HCT116 (cell line): ENCODE measurements at regions not wholly inside any gene's neighbourhood (a gene's known extent, or its start where the extent isn't known, plus 50 kb on each side); places are given as distances from the start of the nearest gene placed in this dataset.

ENCODE experiments used
- ATAC-seq: fragments of 200-7000 bp; cut with Tn5 transposase; 2 replicates; pipeline ENCODE4 v1.9.1; 2020; ENCODE audit warnings: mild to moderate bottlenecking, moderate library complexity
- BruUV-seq: library from RNA; stranded (reverse); fragments of 400-500 nt; replicated peaks from 2 replicates; lab custom pipeline; 2021; lab: Mats Ljungman, UMichigan
- CTCF ChIA-PET: fragments of 300-600 bp; sonication (Branson Sonifier 250); formaldehyde crosslinking; loops from one replicate; lab custom pipeline; 2021; ENCODE audit warnings: antibody characterized with exemption; lab: Charles Lee
- POLR2A ChIA-PET: fragments of 300-600, 350-600 bp; sonication (Branson Sonifier 250); formaldehyde crosslinking; loops from one replicate; lab custom pipeline; 2021; ENCODE audit warnings: antibody characterized with exemption; lab: Charles Lee
- RAD21 ChIA-PET, 2 experiments: fragments of 300-600 bp; sonication (Branson Sonifier 250); formaldehyde crosslinking; loops; one replicate each; lab custom pipeline; 2023; ENCODE audit warnings: low total read pairs in 2 of 2; ENCODE audit not compliant: uncharacterized antibody in 2 of 2, unreplicated experiment in 2 of 2, low non-redundant PET in 1 of 2; lab: Charles Lee
- DNase-seq: peaks from one replicate; pipeline ENCODE4 v3.0.0-alpha.2; 2010; ENCODE audit warnings: low read depth, low spot score
- H2AFZ ChIP-seq: fragments of 200-600 bp; shearing (Covaris generic), sonication (generic); 2 replicates; pipeline ENCODE4 v1.6.1; 2017; ENCODE audit warnings: low read depth, mixed run types, mixed read lengths, antibody characterized with exemption, low read length; ENCODE audit not compliant: poor library complexity, severe bottlenecking
- H3K27ac ChIP-seq: 2 replicates; pipeline ENCODE4 v1.5.1; 2012; ENCODE audit warnings: low read depth, low read length
- H3K27me3 ChIP-seq: fragments of 200-600 bp; sonication (generic); 2 replicates; pipeline ENCODE4 v1.6.1; 2016; ENCODE audit warnings: mixed run types, low read length, mixed read lengths; ENCODE audit not compliant: insufficient read depth
- H3K36me3 ChIP-seq, 2 experiments: fragments of 200-500 bp in 1 of 2; fragments of 200-600 bp in 1 of 2; sonication (Bioruptor generic) in 1 of 2; sonication (generic) in 1 of 2; 2 replicates each; pipeline versions ENCODE4 v1.5.1 to v1.6.1; 2014 to 2016; ENCODE audit warnings: low read length in 2 of 2, inconsistent platforms in 1 of 2, mixed read lengths in 1 of 2, mixed run types in 1 of 2; ENCODE audit not compliant: insufficient read depth in 2 of 2, control insufficient read depth in 1 of 2
- H3K4me1 ChIP-seq, 2 experiments: fragments of 200-600 bp in 1 of 2; sonication (generic) in 1 of 2; 2 replicates each; pipeline versions ENCODE4 v1.5.1 to v1.6.1; 2012 to 2017; ENCODE audit warnings: low read length in 2 of 2, inconsistent platforms in 1 of 2, mild to moderate bottlenecking in 1 of 2, mixed read lengths in 1 of 2, mixed run types in 1 of 2, moderate library complexity in 1 of 2; ENCODE audit not compliant: insufficient read depth in 2 of 2, control insufficient read depth in 1 of 2
- H3K4me2 ChIP-seq: fragments of 200-600 bp; sonication (generic); 2 replicates; pipeline ENCODE4 v1.6.1; 2017; ENCODE audit warnings: mixed run types, low read length, mixed read lengths
- H3K4me3 ChIP-seq, 2 experiments: fragments of 200-600 bp in 1 of 2; sonication (generic) in 1 of 2; replicated peaks in 1 of 2; 2 replicates each; pipeline ENCODE4 v1.5.1; 2011 to 2016; ENCODE audit warnings: low read length in 2 of 2, control low read depth in 1 of 2, low read depth in 1 of 2, mild to moderate bottlenecking in 1 of 2, mixed read lengths in 1 of 2, mixed run types in 1 of 2
- H3K79me2 ChIP-seq: fragments of 200-600 bp; sonication (generic); 2 replicates; pipeline ENCODE4 v1.6.1; 2017; ENCODE audit warnings: mild to moderate bottlenecking, mixed run types, low read length, moderate library complexity, mixed read lengths; ENCODE audit not compliant: insufficient read depth
- H3K9ac ChIP-seq: fragments of 200-600 bp; sonication (generic); 2 replicates; pipeline ENCODE4 v1.6.1; 2016; ENCODE audit warnings: low read length, mixed read lengths
- H3K9me2 ChIP-seq: fragments of 200-600 bp; sonication (generic), shearing (Covaris generic); 2 replicates; pipeline ENCODE4 v1.6.1; 2017; ENCODE audit warnings: mixed run types, mild to moderate bottlenecking, moderate library complexity; ENCODE audit not compliant: insufficient read depth
- H3K9me3 ChIP-seq, 2 experiments: fragments of 200-500 bp in 1 of 2; fragments of 200-600 bp in 1 of 2; sonication (Bioruptor generic) in 1 of 2; sonication (generic) in 1 of 2; 2 replicates each; pipeline ENCODE4 v1.6.1; 2014 to 2017; ENCODE audit warnings: low read length in 2 of 2, mixed read lengths in 2 of 2, inconsistent platforms in 1 of 2, low read depth in 1 of 2, mild to moderate bottlenecking in 1 of 2, mixed run types in 1 of 2, moderate library complexity in 1 of 2; ENCODE audit not compliant: control insufficient read depth in 1 of 2, insufficient read depth in 1 of 2
- H4K20me1 ChIP-seq: fragments of 200-600 bp; sonication (generic), shearing (Covaris generic); 2 replicates; pipeline ENCODE4 v1.6.1; 2017; ENCODE audit warnings: mixed run types, mild to moderate bottlenecking, moderate library complexity; ENCODE audit not compliant: insufficient read depth
- ATF3 ChIP-seq: IDR thresholded peaks from 2 replicates; pipeline ENCODE4 v1.6.1; 2012
- EGR1 ChIP-seq: IDR thresholded peaks from 2 replicates; pipeline ENCODE4 v1.6.1; 2012; ENCODE audit warnings: low read depth
- EZH2 ChIP-seq: fragments of 200-600 bp; sonication (generic); IDR thresholded peaks from 2 replicates; pipeline ENCODE4 v1.6.1; 2017; ENCODE audit warnings: antibody characterized with exemption, mixed run types
- EZH2phosphoT487 ChIP-seq: fragments of 200-600 bp; IDR thresholded peaks from 2 replicates; pipeline ENCODE4 v1.6.1; 2018; ENCODE audit warnings: antibody characterized with exemption, borderline replicate concordance
- JUND ChIP-seq: IDR thresholded peaks from 2 replicates; pipeline ENCODE4 v1.6.1; 2012
- POLR2A ChIP-seq: IDR thresholded peaks from 2 replicates; pipeline ENCODE4 v1.7.0; 2011; ENCODE audit warnings: borderline replicate concordance; ENCODE audit not compliant: insufficient read depth, insufficient read length; ENCODE audit errors: extremely low read depth
- POLR2AphosphoS5 ChIP-seq: IDR thresholded peaks from 2 replicates; pipeline ENCODE4 v1.6.1; 2011; ENCODE audit warnings: mild to moderate bottlenecking, low read depth, low read length, moderate library complexity
- REST ChIP-seq: IDR thresholded peaks from 2 replicates; pipeline ENCODE4 v1.6.1; 2012; ENCODE audit warnings: low read depth
- SP1 ChIP-seq: IDR thresholded peaks from 2 replicates; pipeline ENCODE4 v1.6.1; 2012; ENCODE audit warnings: low read depth
- ZFX ChIP-seq: fragments of 450-650 bp; IDR thresholded peaks from 2 replicates; pipeline ENCODE4 v1.6.1; 2017
- ZNF274 ChIP-seq: fragments of 200-500 bp; sonication (Bioruptor generic); IDR thresholded peaks from 2 replicates; pipeline ENCODE4 v1.6.1; 2014; ENCODE audit warnings: mild to moderate bottlenecking, low read depth, low read length, inconsistent platforms
- intact Hi-C: fragments of 100-400 bp; cut with micrococcal nuclease; formaldehyde crosslinking; loops from 2 replicates; pipeline ENCODE4 v1.10.0; 2022
- TF ChIP-seq, protein P1 (sequence below): IDR thresholded peaks from 2 replicates; pipeline ENCODE4 v1.6.1; 2011; ENCODE audit warnings: mild to moderate bottlenecking, low read length, moderate library complexity; ENCODE audit not compliant: insufficient replicate concordance; ENCODE audit errors: extremely low read depth
- TF ChIP-seq, protein P2 (sequence below), 3 experiments: fragments of 200-600 bp in 1 of 3; sonication (generic) in 1 of 3; IDR thresholded peaks in 2 of 3; conservative IDR thresholded peaks in 1 of 3; 2 replicates each; pipeline ENCODE4 v1.5.1; 2012 to 2017; ENCODE audit warnings: low read depth in 2 of 3, low read length in 2 of 3, antibody characterized with exemption in 1 of 3, borderline replicate concordance in 1 of 3, control low read depth in 1 of 3, mild to moderate bottlenecking in 1 of 3, mixed read lengths in 1 of 3, mixed run types in 1 of 3, moderate library complexity in 1 of 3; ENCODE audit not compliant: insufficient read depth in 1 of 3

GRCh38 chr15:96172417-96172816, 158.1 kb upstream of the NR2F2 start (continued):
- TF ChIP-seq, protein P1, sequence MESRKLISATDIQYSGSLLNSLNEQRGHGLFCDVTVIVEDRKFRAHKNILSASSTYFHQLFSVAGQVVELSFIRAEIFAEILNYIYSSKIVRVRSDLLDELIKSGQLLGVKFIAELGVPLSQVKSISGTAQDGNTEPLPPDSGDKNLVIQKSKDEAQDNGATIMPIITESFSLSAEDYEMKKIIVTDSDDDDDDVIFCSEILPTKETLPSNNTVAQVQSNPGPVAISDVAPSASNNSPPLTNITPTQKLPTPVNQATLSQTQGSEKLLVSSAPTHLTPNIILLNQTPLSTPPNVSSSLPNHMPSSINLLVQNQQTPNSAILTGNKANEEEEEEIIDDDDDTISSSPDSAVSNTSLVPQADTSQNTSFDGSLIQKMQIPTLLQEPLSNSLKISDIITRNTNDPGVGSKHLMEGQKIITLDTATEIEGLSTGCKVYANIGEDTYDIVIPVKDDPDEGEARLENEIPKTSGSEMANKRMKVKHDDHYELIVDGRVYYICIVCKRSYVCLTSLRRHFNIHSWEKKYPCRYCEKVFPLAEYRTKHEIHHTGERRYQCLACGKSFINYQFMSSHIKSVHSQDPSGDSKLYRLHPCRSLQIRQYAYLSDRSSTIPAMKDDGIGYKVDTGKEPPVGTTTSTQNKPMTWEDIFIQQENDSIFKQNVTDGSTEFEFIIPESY = no peak
- TF ChIP-seq ATF3 (no peak), EZH2phosphoT487 (no peak), POLR2A (no peak)
- TF ChIP-seq, all 23 proteins: peak for 0

- H3K27ac ChIP-seq = no peak overlapping the region
- H3K9ac ChIP-seq = no peak overlapping the region
- H3K4me2 ChIP-seq = no peak overlapping the region
- no peaks in the 10 kb centered on the region for H3K36me3 ChIP-seq
- no peaks in the 10 kb centered on the region for H3K9me3 ChIP-seq
- H4K20me1 ChIP-seq = no peaks in the 10 kb centered on the region
- ATAC-seq (no peak), DNase-seq (no peak)
- H3K27me3 ChIP-seq = no peaks in the 10 kb centered on the region
- H2AFZ ChIP-seq = no peak overlapping the region
- POLR2A ChIA-PET = no interaction called here
- RAD21 ChIA-PET = no interaction called here
- H3K4me3 ChIP-seq = no peak overlapping the region
- TF ChIP-seq REST (no peak), ZNF274 (no peak), JUND (no peak), POLR2AphosphoS5 (no peak), ATF3 (no peak), EGR1 (no peak), SP1 (no peak), EZH2 (no peak), ZFX (no peak)
- TF ChIP-seq, protein P1 = no peak
- TF ChIP-seq, protein P2, sequence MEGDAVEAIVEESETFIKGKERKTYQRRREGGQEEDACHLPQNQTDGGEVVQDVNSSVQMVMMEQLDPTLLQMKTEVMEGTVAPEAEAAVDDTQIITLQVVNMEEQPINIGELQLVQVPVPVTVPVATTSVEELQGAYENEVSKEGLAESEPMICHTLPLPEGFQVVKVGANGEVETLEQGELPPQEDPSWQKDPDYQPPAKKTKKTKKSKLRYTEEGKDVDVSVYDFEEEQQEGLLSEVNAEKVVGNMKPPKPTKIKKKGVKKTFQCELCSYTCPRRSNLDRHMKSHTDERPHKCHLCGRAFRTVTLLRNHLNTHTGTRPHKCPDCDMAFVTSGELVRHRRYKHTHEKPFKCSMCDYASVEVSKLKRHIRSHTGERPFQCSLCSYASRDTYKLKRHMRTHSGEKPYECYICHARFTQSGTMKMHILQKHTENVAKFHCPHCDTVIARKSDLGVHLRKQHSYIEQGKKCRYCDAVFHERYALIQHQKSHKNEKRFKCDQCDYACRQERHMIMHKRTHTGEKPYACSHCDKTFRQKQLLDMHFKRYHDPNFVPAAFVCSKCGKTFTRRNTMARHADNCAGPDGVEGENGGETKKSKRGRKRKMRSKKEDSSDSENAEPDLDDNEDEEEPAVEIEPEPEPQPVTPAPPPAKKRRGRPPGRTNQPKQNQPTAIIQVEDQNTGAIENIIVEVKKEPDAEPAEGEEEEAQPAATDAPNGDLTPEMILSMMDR (IDR thresholded peaks at IDR 0.05 in 2 of 3, conservative IDR thresholded peaks at IDR 0.05 in 1 of 3; ENCODE audit: borderline replicate concordance in 1 of 3, insufficient read depth in 1 of 3, low read depth in 2 of 3, low read length in 2 of 3) = no peak
- CTCF ChIA-PET = no interaction called here
- BruUV-seq = no TSS peak
- intact Hi-C loops = no loop called here
- no peaks in the 10 kb centered on the region; a peak in 1 of 4 replicates for H3K4me1 ChIP-seq
- H3K9me2 ChIP-seq = no peaks in the 10 kb centered on the region
- H3K79me2 ChIP-seq = no peaks in the 10 kb centered on the region
These were observed 153.7 kb upstream of the NR2F2 start for GRCh38 chr15:96176831-96177230.
